Activated T-helper 1 cell treated with anti-CD3 and anti-CD28 coated beads, Interleukin-2, amount 50 U/mL, for 16 hours (primary cell): ENCODE measurements at regions not wholly inside any gene's neighbourhood (a gene's known extent, or its start where the extent isn't known, plus 50 kb on each side); places are given as distances from the start of the nearest gene placed in this dataset.

Source experiments
- DNase-seq, 2 donors: peaks; one replicate each; pipeline ENCODE4 v3.0.0-alpha.2; 2020; ENCODE audit warnings: low read depth in 1 of 2, low spot score in 1 of 2

DNA sequence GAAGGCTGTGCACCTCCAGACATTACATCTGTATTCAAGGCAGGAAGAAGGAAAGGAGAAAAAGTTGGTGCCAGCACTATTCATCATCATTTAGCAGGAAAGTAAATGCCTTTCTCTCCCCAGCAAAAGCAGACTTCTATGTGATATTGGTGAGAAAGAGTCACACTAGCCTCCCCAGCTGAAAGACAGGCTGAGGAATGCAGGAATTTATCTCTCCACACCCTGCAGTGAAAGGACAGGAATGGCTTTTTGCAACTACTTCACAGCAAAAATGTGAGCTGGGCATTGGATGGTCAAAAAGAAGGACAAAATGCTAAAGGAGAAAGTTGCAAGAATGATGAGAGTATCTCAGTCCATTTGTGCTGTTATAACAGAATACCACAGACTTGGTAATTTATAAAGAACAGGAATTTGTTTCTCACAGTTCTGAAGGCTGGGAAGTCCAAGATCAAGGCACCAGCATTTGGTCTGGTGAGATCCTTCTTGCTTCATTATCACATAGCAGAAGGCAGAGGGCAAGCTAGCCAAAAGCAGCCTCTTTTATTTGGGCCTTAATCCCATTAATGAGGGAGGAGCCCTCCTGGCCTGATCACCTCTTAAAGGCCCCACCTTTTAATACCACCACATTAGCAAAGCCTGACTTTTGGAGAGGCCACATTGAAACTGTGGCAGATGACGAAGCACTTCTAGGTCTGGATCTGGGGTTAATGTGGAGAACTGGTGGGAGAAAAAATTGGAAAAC is 388.1 kb upstream of the SLC14A2 start:
- DNase-seq: no peak

GRCh38 chr18:45228796-45229388 is 386.4 kb upstream of the SLC14A2 start:
- DNase-seq: no peak

- DNase-seq: no peak
These were observed 383.7 kb upstream of the SLC14A2 start for GRCh38 chr18:45231617-45232016.

DNA sequence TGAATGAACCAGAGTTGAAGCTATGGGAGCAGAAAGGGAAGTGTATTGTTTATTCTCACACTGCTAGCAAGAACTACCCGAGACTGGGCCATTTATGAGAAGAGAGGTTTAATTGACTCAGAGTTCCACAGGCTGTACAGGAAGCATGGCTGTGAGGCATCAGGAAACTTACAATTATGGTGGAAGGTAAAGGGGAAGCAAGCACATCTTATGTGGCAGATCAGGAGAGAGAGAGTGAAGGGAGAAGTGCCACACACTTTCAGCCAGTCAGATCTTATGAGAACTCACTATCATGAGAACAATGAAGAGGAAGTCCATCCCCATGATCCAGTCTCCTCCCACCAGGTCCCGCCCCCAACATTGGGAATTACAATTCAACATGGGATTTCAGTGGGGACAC is 383.2 kb upstream of the SLC14A2 start:
- no peak for DNase-seq

GRCh38 chr18:45236676-45237075 is 378.6 kb upstream of the SLC14A2 start:
- no peak for DNase-seq

- no peak for DNase-seq
These were observed 377.8 kb upstream of the SLC14A2 start for GRCh38 chr18:45237343-45238098.

DNA sequence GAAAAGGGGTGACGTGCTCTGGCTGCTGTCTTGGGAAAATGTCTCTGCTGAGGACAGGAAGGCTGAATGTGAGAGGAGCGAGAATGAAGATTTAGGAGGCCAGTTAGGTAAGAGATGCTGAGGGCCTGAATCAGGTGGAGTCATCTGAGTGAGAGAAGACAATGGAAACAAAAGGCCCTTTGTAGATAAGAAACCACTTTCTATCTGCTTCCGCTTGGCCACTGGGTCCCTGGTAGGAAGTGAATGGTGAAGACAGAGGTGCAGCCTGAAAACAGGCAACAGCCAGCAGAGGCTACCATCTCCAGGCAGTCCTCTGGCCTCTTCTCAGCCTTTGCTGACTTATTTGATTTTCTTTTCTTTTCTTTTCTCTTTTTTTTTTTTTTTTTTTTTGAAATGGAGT is 374.0 kb upstream of the SLC14A2 start:
- DNase-seq: no peak

GRCh38 chr18:45241982-45242565 is 373.2 kb upstream of the SLC14A2 start:
- DNase-seq: no peak

DNA sequence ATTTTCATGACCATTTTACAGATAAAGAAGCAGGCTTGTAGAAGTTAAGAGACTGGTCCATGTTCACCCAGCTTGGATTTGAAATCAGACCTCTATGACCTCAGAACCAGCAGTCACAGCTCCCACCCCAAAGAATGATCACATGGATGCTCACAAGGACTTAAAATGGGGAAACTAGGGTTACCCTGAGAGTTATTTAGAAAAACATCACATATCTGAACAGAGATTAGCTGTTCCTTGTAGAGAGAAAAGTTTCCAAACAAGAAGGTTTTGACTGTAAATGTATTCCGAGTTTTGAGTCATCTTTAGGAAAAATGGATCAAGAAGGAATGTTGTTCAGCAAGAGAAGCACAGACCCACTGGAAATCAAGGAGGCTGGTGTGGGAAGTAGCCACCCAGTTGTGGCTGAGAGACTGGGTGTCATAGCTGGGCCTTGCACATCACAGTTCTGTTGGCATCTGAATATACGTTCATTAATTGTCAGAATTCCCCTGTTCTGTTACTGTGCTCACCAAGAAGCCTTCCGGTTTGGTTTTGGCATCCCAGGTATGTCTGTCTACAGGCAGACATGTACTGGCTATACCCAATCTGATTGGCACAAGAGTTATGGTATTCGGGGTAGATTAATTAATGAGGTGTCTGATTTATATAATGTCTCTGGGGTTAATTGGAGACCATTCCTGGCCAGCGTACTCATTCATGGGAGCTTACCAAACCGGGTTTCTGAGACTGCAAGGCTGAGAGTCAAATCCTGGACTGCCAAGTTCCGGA is 371.8 kb upstream of the SLC14A2 start:
- no peak for DNase-seq

GRCh38 chr18:45245091-45245511 is 370.2 kb upstream of the SLC14A2 start:
- no peak for DNase-seq

DNA sequence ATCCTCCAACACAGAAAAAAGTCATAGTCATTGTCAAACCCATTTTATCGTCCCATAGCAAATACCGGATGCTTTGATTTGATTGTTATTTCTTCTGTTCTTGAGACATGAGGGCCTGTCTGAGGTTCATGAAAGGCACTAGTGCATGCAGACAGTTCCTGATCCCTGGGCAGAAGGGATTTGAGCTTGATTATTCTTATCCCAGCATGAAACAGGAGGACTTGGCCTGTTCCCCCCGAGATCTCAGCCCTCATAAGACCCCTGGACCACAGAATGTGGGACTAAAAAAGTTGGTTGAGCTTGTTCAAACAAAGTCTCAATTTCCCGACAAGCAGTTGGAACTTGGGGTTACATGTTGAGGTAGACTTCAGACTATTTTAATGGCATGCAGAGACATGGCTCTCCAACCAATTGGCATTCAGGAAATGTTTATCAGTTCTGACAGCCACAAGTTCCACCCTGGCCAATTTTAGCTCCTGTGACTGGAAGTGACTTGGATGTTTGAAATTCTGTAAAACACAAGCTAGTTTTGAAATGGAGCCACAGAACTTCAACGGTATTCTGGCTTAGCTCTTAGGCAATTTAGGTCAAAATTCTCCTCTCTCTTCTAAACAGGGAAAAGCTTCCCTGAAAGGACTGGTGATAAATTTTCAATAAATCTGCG is 366.9 kb upstream of the SLC14A2 start:
- no peak for DNase-seq

- no peak for DNase-seq
These were observed 366.0 kb upstream of the SLC14A2 start for GRCh38 chr18:45249246-45249661.

GRCh38 chr18:45250479-45250878 is 364.8 kb upstream of the SLC14A2 start:
- no peak for DNase-seq

DNA sequence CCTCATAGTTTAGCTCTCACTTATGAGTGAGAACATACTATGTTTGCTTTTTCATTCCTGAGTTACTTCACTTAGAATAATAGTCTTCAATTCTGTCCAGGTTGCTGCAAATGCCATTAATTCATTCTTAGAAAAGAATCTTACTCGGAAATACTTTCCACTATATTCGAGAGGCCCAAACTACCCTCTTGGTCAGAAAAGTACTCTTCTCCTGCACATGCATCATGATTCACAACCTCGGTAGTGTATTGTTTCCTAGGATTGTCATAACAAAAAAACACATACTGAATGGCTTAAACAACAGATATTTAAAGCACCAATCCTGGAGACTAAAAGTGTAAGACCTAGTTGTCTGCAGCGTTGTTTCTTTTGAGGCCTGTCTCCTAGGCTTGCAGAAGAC is 364.0 kb upstream of the SLC14A2 start:
- no peak for DNase-seq

DNA sequence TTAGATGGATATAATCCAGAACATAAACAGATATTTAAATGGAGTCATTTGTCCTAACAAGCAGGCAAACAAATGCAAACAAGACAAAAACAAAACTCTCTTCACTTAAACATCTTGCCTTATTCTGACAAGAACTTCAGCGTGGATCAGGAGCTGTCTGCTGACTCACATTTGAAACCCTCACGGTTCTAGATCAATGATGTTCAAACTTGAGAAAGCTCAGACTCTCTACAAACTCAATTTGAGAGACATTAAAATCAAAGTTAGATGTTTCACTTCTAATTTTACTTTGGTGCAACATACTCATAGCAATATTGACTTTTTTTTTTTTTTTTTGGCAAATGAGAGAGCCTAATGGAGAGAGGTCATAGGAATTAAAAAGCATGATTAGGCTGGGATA is 362.8 kb upstream of the SLC14A2 start:
- no peak for DNase-seq

DNA sequence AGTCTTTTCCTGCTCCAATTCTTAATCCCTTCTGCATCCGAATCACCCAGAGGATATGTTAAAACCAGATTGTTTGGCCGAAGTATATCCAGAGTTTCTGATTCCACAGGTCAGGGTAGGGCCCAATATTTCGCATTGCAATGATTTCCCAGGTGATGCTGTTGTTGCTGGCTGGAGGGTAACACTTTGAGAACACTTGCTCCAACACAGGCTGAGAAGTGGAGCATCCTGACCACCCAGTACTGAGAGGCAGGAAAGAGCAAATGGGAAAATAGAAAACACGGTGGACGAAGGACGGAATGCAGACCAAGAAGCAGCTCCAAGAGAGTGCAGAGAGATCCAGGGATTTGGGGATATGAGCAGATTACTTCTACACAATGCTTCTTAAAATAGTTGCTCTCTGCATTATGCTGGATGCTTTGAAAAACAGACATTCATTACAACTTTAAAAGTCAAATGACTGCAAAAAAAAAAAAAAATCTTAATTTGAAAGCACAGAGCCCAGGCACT is 362.2 kb upstream of the SLC14A2 start:
- DNase-seq: no peak

DNA sequence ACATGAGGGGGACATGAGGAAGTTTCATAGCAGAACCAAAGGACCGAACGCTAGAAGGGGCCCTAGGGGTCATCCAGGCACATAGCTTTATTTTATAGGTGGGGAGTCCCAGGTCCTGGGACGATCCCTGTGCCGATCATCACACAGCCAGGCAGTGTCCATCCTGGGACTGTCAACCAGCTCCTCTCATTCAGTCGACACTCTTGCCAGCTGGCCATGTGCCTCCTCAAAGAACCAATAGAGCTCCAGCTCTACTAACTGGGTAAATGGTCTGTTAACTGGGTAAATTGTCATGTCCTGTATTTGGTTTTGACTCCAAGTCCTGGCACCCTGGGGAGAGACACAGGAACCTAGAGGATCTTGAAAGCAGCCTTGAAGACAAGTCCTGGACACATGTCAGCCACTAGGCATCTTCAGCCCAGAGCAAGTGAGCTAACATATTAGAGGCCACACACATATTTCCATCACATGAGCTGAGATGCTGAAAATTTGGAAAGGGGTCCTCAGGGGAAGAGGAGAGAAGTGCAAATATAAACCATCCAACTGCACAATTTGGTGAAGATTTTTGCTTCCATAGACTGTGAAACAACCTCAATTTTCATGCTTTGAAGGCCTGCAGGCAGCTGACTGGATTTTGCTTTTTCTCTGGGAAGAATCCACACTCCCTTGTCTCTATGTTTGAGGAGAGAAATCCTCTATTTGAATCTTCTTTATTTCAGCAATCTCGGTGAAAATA is 361.1 kb upstream of the SLC14A2 start:
- DNase-seq: no peak

GRCh38 chr18:45254709-45255082 is 360.6 kb upstream of the SLC14A2 start:
- DNase-seq: no peak

- DNase-seq: no peak
These were observed 359.9 kb upstream of the SLC14A2 start for GRCh38 chr18:45255197-45255890.
